Panc1 (cell line): ENCODE measurements at regions not wholly inside any gene's neighbourhood (a gene's known extent, or its start where the extent isn't known, plus 50 kb on each side); places are given as distances from the start of the nearest gene placed in this dataset.

Source experiments
- ATAC-seq: fragments of 200-7000 bp; cut with Tn5 transposase; 2 replicates; pipeline ENCODE4 v1.9.1; 2020; ENCODE audit warnings: mild to moderate bottlenecking, moderate library complexity
- BruUV-seq: library from RNA; stranded (reverse); fragments of 400-500 nt; replicated peaks from 2 replicates; lab custom pipeline; 2021; lab: Mats Ljungman, UMichigan
- CTCF ChIA-PET: fragments of 300-600 bp; sonication (Branson Sonifier 250); formaldehyde crosslinking; loops from one replicate; lab custom pipeline; 2022; ENCODE audit warnings: antibody characterized with exemption; lab: Charles Lee
- POLR2A ChIA-PET: fragments of 300-600 bp; sonication (Branson Sonifier 250); formaldehyde crosslinking; loops from one replicate; lab custom pipeline; 2022; ENCODE audit warnings: antibody characterized with exemption; lab: Charles Lee
- DNase-seq: peaks from one replicate; pipeline ENCODE4 v3.0.0-alpha.2; 2010; ENCODE audit warnings: low read depth, low spot score
- H3K27ac ChIP-seq: 2 replicates; pipeline ENCODE4 v1.5.1; 2011; ENCODE audit warnings: mild to moderate bottlenecking, low read length, inconsistent platforms
- H3K27me3 ChIP-seq: fragments of 200-500 bp; sonication (Bioruptor generic); 2 replicates; pipeline ENCODE4 v1.6.0; 2014; ENCODE audit warnings: low read length, inconsistent platforms; ENCODE audit not compliant: control insufficient read depth, insufficient read depth
- H3K36me3 ChIP-seq: fragments of 200-500 bp; sonication (Bioruptor generic); 2 replicates; pipeline ENCODE4 v1.5.1; 2014; ENCODE audit warnings: inconsistent platforms, mild to moderate bottlenecking, low read length, moderate library complexity; ENCODE audit not compliant: control insufficient read depth, insufficient read depth
- H3K4me1 ChIP-seq: 2 replicates; pipeline ENCODE4 v1.5.1; 2011; ENCODE audit warnings: inconsistent platforms, mild to moderate bottlenecking, low read length, moderate library complexity; ENCODE audit not compliant: control insufficient read depth, insufficient read depth
- H3K4me3 ChIP-seq, 2 experiments: 2 replicates each; pipeline ENCODE4 v1.5.1; 2011 to 2012; ENCODE audit warnings: low read depth in 2 of 2, low read length in 2 of 2, mild to moderate bottlenecking in 2 of 2, inconsistent platforms in 1 of 2, moderate library complexity in 1 of 2
- H3K9me3 ChIP-seq: fragments of 200-500 bp; sonication (Bioruptor generic); 2 replicates; pipeline ENCODE4 v1.5.1; 2014; ENCODE audit warnings: low read depth, mild to moderate bottlenecking, inconsistent platforms, low read length, moderate library complexity; ENCODE audit not compliant: control insufficient read depth, insufficient read depth
- POLR2AphosphoS5 ChIP-seq: IDR thresholded peaks from 2 replicates; pipeline ENCODE4 v1.6.1; 2012; ENCODE audit warnings: mild to moderate bottlenecking, low read depth, low read length, moderate library complexity
- REST ChIP-seq, 2 experiments: IDR thresholded peaks; 2 replicates each; pipeline ENCODE4 v1.6.1; 2011 to 2012; ENCODE audit warnings: low read depth in 2 of 2, control low read depth in 1 of 2, low read length in 1 of 2, mild to moderate bottlenecking in 1 of 2, moderate library complexity in 1 of 2; ENCODE audit not compliant: insufficient read depth in 1 of 2
- SIN3A ChIP-seq: IDR thresholded peaks from 2 replicates; pipeline ENCODE4 v1.6.1; 2012; ENCODE audit warnings: low read depth, mild to moderate bottlenecking, low read length, moderate library complexity, borderline replicate concordance; ENCODE audit not compliant: insufficient read depth
- TCF7L2 ChIP-seq: IDR thresholded peaks from 2 replicates; pipeline ENCODE4 v1.6.1; 2011; ENCODE audit warnings: mild to moderate bottlenecking, low read depth, low read length, inconsistent platforms
- in situ Hi-C: cut with HindIII; loops from 2 replicates; pipeline ENCODE4 v1.10.0; 2016; ENCODE audit warnings: low sequenced_read_pairs, low pct_unique_long_range_greater_than_20kb
- intact Hi-C: fragments of 100-400 bp; cut with micrococcal nuclease; formaldehyde crosslinking; loops from one replicate; pipeline ENCODE4 v1.10.0; 2022; ENCODE audit not compliant: unreplicated experiment
- TF ChIP-seq, protein P1 (sequence below): fragments of 450-650 bp; IDR thresholded peaks from 2 replicates; pipeline ENCODE4 v1.5.1; 2017; ENCODE audit warnings: mild to moderate bottlenecking

- DNase-seq: no peak
- CTCF ChIA-PET: no interaction called here
- Histone ChIP-seq H3K27ac (no peak overlapping the region), H3K27me3 (no peaks in the 10 kb centered on the region), H3K4me3 (no peak overlapping the region), H3K9me3 (no peaks in the 10 kb centered on the region), H3K4me1 (no peaks in the 10 kb centered on the region), H3K36me3 (no peaks in the 10 kb centered on the region)
- intact Hi-C loops: no loop called here
- BruUV-seq: no TSS peak
- ATAC-seq: no peak
- POLR2A ChIA-PET: no interaction called here
- in situ Hi-C loops: no loop called here
- TF ChIP-seq REST (IDR thresholded peaks at IDR 0.05; ENCODE audit: insufficient read depth in 1 of 2, low read depth in 2 of 2, low read length in 1 of 2) (no peak), TCF7L2 (no peak), SIN3A (no peak), POLR2AphosphoS5 (no peak)
- TF ChIP-seq, protein P1, sequence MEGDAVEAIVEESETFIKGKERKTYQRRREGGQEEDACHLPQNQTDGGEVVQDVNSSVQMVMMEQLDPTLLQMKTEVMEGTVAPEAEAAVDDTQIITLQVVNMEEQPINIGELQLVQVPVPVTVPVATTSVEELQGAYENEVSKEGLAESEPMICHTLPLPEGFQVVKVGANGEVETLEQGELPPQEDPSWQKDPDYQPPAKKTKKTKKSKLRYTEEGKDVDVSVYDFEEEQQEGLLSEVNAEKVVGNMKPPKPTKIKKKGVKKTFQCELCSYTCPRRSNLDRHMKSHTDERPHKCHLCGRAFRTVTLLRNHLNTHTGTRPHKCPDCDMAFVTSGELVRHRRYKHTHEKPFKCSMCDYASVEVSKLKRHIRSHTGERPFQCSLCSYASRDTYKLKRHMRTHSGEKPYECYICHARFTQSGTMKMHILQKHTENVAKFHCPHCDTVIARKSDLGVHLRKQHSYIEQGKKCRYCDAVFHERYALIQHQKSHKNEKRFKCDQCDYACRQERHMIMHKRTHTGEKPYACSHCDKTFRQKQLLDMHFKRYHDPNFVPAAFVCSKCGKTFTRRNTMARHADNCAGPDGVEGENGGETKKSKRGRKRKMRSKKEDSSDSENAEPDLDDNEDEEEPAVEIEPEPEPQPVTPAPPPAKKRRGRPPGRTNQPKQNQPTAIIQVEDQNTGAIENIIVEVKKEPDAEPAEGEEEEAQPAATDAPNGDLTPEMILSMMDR: no peak
Observed at GRCh38 chr4:17194586-17194985, 296.1 kb upstream of the LDB2 start.

GRCh38 chr4:17189759-17190158, 291.3 kb upstream of the LDB2 start:
- intact Hi-C loops (no loop called here), in situ Hi-C loops (no loop called here)
- ChIA-PET CTCF (no interaction called here), POLR2A (no interaction called here)
- ATAC-seq (no peak), DNase-seq (no peak)
- no peaks in the 10 kb centered on the region for H3K36me3 ChIP-seq
- H3K27me3 ChIP-seq: no peaks in the 10 kb centered on the region
- no peak overlapping the region for H3K4me3 ChIP-seq
- BruUV-seq: no TSS peak
- no peaks in the 10 kb centered on the region for H3K4me1 ChIP-seq
- TF ChIP-seq TCF7L2 (no peak), POLR2AphosphoS5 (no peak), SIN3A (no peak)
- TF ChIP-seq, protein P1: no peak
- H3K27ac ChIP-seq: no peak overlapping the region
- no peaks in the 10 kb centered on the region for H3K9me3 ChIP-seq
